ENCODE measurements at regions not wholly inside any gene's neighbourhood (a gene's known extent, or its start where the extent isn't known, plus 50 kb on each side); places are given as distances from the start of the nearest gene placed in this dataset.
"Not testable (repeated sequence)": the region's sequence is repeated elsewhere in the genome, so short reads cannot be mapped to it uniquely, and the experiment has no call there.

DNA sequence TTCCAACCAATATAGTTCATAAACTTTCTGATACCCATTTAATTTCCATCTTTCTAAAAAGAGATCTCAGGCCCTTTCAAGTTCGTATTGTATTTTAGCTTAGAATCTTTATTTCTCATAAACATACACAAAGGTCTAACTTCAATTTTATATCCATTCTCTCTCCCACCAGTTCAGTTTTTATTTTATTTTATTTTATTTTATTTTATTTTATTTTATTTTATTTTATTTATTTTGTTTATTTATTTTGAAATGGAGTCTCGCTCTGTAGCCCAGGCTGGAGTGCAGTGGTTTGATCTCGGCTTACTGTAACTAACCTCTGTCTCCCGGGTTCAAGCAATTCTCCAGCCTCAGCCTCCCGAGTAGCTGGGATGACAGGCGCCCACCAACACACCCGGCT lies 552.8 kb downstream of the SLITRK5 start:
- no peak for DNase-seq (ENCODE audit: low read depth)

DNA sequence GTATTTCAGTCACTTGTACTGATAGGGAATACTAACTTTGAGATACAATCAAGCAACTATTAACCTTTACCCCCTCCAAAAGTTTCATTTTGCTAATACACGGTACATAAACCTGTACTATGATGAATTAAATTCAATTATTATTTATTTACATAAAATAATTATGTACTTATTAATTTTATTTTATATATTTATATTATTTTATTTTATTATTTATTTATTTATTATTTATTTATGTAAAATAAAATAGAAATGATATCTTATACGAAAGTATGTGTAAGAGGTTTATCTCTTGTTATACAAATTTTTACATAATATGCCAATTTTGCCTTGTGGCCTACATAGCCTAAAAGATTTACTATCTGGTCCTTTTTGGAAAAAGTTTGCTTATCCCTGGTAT lies 564.3 kb downstream of the SLITRK5 start:
- no peak for DNase-seq (ENCODE audit: low read depth)

DNA sequence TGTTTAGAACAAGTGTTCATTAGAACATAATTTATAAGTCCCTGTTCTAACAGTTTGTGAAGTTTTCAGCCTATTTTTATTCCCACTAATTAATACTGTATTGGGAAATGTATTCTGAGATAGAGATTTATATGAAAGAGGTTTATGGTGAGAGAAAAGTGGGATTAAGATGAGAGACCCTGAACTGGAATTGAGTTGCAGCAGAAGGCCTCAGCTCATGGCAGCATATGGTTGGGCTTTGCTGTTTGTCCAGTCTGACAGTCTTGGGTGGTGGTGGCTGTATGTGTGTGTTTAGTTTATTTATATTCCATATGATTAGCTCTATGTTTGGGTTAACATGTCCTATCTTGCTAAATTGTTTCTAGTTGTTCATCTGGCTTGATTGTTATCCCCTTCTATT lies 575.1 kb downstream of the SLITRK5 start:
- no peak for DNase-seq (ENCODE audit: low read depth)

DNA sequence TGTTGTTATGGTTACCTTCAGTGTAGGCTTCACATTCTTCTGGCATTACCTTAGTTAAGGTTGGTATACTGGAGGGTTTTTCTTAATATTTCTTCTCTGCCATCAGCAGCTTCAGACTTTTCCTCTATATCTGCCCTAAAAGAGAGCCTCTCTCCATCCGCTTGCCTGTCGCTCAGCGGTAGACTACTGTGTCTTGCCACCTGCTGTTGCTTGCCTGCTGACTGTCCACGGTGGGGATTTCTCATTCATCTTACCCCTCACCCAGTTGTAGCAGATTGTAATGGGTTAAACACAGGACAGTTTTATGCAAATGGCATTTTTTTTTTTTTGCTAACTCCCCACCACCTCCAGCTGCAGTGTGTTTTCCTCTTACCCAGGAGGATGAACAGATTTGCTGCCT lies 577.2 kb downstream of the SLITRK5 start:
- DNase-seq (ENCODE audit: low read depth): no peak

DNA sequence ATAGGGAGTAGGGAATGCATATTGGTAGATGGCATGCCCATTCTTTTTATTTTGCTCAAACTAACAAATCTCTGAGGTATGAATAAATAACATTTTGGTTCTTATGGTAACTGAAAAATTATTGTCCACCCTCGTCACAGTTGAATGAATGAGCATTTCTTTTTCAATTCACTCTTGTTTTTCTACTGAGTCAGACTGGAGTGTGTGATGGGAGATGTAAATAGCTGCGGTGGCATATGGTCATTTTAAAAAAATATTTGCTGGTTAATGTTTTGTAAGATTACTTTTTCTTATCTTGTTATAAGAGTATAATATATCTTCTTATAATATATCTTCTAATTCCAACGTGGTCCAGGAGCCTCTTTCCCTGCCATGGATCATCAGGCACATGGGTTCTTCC lies 586.5 kb downstream of the SLITRK5 start:
- no peak for DNase-seq (ENCODE audit: low read depth)

DNA sequence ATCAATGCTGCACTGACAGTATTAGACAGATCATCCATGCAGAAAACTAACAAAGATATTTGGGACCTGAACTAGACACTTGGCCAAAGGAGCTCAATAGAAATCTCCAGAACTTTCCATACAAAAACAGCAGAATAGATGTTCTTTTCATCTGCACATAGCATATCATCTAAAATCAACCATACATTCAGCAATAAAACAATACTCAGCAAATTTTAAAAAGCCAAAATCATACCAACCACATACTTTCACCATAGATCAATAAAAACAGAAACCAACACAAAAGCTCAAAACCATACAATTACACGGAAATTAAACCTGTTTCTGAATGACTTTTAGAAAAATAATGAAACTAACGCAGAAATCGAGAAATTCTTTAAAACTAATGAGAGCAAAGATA lies 592.6 kb downstream of the SLITRK5 start:
- no peak for DNase-seq (ENCODE audit: low read depth)

DNA sequence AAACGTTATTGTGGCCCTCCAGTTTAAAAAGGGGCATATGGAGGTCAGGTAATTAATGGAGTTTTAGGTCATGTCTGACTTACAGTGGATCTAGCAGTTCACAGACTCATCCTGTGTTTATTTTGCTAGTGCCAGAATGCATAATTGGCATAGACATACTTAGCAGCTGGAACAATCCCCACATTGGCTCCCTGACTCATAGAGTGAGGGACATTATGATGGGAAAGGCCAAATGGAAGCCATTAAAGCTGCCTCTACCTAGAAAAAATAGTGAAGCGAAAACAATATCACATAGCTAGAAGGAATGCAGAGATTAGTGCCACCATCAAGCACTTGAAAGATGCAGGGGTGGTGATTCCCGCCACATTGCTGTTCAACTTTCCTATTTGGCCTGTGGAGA lies 610.7 kb downstream of the SLITRK5 start:
- DNase-seq (ENCODE audit: low read depth): no peak

DNA sequence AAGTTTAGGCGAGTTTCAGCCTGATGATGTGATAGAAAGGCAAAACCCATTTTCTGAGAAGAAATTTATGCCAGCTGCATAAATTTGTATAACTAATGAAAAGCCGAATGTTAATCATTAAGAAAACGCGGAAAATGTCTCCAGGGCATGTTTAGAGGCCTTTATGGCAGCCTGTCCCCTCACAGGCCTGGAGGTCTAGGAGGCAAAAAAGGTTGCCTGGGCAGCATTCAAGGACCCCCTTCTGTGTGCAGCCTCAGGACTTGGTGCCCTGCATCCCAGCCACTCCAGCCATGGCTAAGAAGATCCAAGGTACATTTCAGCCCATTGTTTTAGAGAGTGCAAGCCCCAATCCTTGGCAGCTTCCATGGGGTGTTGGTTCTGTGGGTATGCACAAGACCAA lies 614.2 kb downstream of the SLITRK5 start:
- DNase-seq (ENCODE audit: low read depth): no peak

DNA sequence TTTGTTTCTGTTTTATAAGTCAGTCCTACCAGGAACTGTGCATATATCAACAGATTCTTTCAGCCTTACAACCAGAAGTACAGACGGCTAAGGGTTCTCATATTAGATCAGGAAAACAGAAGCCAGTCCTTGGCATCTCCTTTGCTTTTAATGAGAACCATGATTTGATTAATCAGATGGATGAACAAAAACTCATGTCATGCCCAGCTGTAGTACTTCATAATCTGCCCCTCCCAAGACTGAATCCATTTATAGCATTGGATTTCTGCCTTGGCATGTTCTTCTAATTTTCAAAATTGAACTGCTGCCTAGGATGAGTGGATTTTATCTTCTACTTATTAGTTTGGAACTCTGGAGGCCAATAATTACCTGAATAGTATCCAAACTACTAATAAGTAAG lies 617.2 kb downstream of the SLITRK5 start:
- DNase-seq (ENCODE audit: low read depth): no peak

DNA sequence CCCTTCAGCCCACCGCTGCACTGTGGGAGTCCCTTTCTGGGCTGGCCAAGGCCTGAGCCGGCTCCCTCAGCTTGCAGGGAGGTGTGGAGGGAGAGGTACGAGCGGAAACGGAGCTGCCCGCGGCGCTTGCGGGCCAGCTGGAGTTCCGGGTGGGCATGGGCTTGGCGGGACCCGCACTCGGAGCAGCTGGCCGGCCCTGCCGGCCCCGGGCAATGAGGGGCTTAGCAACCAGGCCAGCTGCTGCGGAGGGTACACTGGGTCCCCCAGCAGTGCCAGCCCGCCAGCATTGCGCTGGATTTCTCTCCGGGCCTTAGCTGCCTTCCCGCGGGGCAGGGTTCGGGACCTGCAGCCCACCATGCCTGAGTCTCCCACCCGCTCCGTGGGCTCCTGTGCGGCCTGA lies 620.6 kb downstream of the SLITRK5 start:
- DNase-seq (ENCODE audit: low read depth): not testable (repeated sequence)

DNA sequence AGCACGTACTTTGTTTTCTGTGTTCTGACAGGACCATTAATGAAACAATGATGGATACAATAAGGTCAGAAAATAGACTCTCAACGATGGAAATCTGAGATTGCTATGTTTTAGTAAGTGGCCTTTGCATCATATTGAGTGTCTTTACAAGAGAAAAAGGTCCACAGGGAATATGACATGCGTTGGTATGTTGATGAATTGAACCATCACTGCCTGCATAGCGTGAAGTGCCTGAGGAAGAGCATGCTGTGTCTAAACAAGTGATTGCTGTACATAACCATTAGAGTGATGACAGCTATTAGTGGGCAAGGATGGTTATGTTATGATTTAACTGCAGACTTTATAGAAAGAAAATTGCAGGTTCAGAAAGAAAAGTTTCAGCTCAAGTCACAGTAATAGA lies 623.2 kb downstream of the SLITRK5 start:
- DNase-seq (ENCODE audit: low read depth): no peak

DNA sequence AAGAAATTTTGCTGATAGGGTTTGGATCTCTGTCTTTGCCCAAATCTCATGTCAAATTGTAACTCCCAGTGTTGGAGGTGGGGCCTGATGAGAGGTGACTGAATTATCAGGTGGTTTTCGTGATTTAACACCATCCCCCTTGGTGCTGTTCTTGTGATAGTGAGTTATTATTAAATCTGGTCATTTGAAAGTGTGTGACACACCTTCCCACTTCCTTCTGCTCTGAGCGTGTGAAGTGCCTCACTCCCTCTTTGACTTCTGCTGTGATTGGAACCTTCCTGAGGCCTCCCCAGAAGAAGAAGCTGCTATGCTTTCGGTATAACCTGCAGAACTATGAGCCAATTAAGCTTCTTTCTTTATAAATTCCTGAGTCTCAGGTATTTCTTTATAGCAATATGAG lies 632.0 kb downstream of the SLITRK5 start:
- no peak for DNase-seq (ENCODE audit: low read depth)

DNA sequence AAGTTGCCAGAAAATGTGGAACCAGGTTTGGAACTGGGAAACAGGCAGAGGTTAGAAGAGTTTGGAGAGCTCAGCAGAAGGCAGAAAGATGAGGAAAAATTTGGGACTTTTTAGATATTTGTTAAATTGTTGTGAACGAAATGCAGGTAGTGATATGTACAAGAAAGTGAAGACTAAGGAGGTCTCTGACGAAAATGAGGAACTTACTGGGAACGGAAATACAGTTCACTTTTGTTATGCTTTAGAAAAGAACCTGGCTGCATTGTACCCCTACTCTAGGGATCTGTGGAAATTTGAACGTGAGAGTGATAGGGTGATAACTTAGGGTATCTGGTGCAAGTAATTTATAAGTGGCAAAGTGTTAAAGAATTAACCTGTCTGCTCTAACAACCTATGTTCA lies 632.4 kb downstream of the SLITRK5 start:
- DNase-seq (ENCODE audit: low read depth): no peak

DNA sequence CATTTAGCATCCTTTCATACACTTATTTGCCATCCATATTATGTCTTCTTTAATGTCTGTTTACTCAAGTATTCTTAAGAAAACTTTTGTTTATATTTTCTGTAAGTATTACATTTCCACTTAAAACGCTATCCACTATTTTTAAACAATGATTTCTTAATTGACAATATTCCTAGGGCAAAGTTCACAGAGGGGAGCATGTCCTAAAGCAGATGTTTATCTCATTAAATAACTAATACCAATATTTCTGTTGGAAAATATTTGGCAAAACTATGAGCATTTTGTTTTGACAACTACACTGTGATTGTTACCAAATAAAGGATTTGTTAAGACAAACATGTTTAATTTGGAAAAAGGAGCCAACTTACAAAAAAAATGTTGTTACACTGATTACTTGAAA lies 643.3 kb downstream of the SLITRK5 start:
- DNase-seq (ENCODE audit: low read depth): no peak

DNA sequence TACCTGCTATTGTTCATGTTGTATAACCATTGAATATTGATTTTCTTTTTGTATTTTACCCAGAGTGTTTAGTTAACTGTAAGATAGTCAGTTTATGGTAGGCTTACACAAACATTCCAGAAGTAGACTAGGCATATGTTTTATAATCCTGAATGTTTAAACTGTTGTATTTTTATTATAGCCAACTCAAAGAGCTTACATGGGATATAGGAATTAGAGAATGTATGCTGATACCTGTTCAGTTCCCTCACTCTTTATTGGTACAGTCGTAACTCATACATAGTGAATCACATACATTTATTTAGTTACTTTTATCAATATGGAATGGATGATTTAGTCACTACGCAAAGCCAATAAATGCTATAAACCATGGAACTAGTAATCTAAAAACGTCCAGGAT lies 657.9 kb downstream of the SLITRK5 start:
- no peak for DNase-seq (ENCODE audit: low read depth)

DNA sequence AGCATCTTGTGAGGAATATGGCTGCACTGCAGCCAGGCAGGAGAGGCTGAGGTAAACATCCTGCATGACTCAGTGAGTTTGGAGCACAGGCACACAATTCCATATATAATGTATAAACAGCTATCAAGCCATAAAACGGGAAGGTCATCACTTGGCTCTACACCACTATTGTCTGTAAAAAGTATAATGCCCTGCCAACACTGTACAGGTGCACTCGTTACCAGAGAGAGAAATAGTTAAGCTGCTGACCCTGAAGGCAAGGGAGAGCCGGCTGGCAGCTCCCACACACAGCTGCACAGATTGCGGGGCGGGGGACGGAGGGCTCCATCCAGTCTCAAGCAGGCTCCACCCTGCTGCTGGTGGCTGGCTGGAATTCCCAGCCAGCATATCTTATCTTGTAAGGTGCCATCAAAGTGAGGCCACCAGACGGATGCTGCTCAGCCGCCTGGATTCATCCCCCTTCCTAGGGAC lies 668.1 kb downstream of the SLITRK5 start:
- DNase-seq (ENCODE audit: low read depth): no peak

DNA sequence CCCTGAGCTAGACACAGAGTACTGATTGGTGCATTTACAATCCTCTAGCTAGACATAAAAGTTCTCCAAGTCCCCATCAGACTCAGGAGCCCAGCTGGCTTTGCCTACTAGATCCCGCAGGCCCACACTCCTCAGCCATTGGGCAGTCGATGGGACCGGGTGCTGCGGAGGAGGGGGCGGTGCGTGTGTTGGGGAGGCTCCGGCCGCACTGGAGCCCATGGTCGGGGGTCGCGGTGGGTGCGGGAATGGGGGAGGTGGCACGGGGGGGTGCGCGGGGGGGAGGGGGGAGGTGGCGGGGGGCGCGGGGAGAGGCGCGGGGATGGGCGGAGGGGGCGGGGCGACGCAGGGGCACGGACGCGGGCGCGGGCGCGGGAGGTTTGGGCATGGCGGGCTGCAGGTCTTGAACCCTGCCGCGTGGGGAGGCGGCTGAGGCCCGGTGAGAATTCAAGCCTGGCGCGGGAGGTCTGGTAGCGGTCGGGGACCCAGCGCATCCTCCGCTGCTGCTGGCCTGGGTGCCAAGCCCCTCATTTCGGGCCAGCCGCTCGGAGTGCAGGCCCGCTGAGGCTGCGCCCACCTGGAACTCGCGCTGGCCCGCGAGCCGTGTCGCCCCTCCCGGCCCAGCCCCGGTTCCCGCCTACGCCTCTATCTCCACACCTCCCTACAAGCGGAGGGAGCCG lies 674.1 kb downstream of the SLITRK5 start:
- no peak for DNase-seq (ENCODE audit: low read depth)

DNA sequence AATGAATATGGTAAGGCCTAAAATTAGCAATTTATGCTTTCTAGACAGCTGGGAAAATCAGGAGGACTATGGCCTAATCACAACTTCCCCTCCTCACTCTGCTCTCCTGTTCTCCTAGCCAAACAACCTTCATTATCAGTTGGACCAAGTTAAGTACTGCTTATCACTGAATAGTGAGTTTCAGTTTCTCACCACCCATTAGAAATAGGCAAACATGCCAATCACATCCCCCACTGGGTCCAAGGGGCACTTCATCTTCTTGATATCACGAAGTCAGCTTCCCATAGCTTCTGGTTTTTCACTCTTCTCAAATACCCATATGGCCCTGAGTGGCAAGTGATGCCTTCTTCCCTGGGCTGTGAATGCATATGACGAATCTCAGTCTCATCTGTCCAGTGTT lies 689.6 kb downstream of the SLITRK5 start:
- no peak for DNase-seq (ENCODE audit: low read depth)

DNA sequence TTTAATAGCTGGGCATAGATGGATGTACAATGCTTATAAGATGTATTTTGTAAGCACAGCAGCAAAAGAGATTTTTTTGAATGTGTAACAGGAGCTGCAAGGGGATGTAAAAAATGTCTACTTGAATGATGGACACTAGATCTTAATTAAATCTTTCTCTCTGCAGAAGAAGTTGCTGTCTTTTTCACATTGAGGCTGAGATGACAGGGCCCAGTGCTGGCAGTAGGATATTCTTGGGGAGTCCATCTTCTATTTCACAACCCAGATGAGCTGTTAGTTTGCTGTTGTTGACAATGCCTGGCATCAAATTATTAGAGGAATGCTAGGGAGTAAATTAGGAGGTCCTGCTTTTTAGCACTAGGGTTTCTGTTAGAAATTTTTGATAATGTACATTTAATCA lies 698.7 kb downstream of the SLITRK5 start:
- DNase-seq (ENCODE audit: low read depth): no peak

DNA sequence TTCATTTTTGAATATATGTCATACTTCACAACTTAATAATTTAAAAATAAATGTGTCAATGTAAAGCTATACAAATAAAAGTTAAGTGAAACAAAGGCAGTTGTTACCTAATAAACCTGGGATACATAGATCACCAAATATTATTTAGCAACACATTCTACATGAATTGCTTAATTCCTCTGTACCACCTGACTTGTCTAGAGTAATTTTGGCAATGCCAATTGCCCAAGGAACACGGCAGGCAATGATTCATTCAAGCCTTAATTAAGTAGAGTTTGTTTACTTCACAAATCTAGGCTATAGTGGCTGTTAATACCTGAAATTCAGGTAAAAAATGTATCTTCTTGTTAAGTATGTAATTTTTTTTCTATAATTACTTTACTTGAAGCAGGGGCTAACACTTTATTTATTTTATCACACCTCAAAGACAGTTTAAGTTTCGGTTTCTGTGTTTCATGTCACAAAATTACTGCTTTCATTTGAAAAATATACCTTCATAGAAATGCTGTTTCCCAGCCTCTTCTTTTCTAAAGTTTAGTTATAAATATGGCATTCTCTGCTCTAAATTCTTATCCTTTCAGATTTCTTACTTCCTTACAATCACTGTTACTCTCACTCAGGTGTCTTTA lies 705.7 kb downstream of the SLITRK5 start:
- DNase-seq (ENCODE audit: low read depth): no peak

DNA sequence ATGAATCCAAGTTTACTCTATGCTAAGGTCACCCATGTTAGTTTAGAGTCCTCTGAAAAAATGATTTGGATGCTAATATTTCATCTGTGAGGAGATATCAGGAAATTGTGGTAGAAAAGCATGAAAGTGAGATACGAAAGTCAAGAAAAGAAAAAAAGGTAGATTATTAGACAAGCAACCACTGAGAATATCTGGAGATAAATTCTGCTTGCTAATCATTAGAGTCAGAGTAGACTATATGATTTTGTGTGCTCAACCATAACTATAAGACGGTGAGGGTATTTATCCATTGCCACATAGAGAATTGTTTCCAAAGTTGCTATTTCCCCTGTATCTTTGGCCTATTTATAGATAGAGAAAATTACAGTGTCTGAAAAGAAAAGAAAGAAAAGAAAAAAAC lies 706.7 kb downstream of the SLITRK5 start:
- DNase-seq (ENCODE audit: low read depth): no peak

DNA sequence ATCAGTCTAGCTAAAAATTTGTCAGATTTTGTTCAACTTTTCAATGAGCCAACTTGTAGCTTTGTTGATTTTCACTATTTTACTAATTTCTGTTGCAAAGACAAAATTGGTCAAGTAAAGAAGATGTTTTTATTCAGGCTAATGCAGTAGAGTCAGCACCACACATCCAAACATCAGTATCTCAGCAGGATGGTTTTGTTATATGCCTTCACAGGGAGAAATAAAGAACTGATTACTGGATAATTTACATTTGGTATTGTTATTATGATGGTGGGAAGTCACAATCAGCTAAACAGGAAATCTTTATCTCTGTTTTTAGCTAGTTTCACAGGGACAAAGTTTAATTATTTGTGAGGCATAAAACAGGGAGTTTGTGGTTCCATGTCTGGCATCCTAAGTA lies 713.4 kb downstream of the SLITRK5 start:
- no peak for DNase-seq (ENCODE audit: low read depth)

DNA sequence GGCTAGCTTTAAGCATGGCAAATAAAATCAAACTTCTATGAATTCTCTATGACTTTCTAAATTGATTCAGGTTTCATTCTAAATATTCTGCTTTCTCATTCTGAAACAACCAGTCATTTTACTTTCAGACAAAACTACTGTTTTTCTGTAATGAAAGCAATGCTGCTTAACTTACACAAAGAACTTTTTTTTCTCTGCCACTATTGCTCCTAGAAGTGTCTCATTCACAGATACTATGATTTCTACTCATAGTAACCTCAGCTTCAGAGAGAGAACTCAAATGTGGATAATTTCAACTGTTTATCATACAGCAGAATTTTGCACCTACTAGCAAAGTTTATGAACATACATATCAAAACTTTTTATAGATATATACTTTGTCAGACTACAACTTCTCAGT lies 724.6 kb downstream of the SLITRK5 start:
- no peak for DNase-seq (ENCODE audit: low read depth)

DNA sequence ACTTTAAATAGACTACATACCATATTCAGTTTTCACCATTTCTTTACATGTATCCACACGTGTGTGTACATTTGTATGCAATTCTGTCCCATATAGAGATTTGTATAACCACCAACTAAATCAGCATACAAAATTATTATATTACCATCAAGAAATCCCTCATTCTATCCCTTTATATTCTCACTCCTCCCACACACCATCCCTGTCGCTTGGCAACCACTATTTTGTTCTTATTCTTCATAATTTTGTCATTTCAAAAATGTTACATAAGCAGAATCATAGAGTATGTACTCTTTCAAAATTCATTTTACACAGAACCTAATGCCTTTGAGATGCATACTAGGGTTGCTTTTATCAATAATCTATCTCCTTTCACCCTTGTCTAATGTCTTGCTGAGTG lies 740.5 kb downstream of the SLITRK5 start:
- DNase-seq (ENCODE audit: low read depth): no peak

Data from HS-5 (cell line).